Esophagus squamous epithelium (tissue), 5 donors: ENCODE measurements at regions not wholly inside any gene's neighbourhood (a gene's known extent, or its start where the extent isn't known, plus 50 kb on each side); places are given as distances from the start of the nearest gene placed in this dataset.
A peak's percentile ranks its signal among the peaks of the same experiment; 100 is the strongest.

Experiments
- DNase-seq: peaks from one replicate; lab custom pipeline; 2025; lab: John Stamatoyannopoulos, UW
- H3K27ac ChIP-seq, 4 donors: fragments of 200-600 bp; sonication (generic); one replicate each; pipeline ENCODE4 v1.5.1; 2016 to 2019; ENCODE audit warnings: mild to moderate bottlenecking in 1 of 4
- H3K27me3 ChIP-seq, 4 donors: fragments of 200-600 bp; sonication (generic); 1 replicate in 3 of 4; 2 replicates in 1 of 4; pipeline versions ENCODE4 v1.5.1 to v1.6.0; 2017 to 2021; ENCODE audit warnings: antibody characterized with exemption in 1 of 4
- H3K36me3 ChIP-seq, 3 donors: fragments of 200-600 bp; sonication (generic); one replicate each; pipeline ENCODE4 v1.5.1; 2016 to 2019
- H3K4me1 ChIP-seq, 3 donors: fragments of 200-600 bp; sonication (generic); one replicate each; pipeline ENCODE4 v1.5.1; 2017 to 2019
- H3K4me3 ChIP-seq, 4 donors: fragments of 200-600 bp; sonication (generic); 1 replicate in 3 of 4; 2 replicates in 1 of 4; pipeline ENCODE4 v1.5.1; 2016 to 2019; ENCODE audit warnings: mild to moderate bottlenecking in 2 of 4, moderate library complexity in 1 of 4
- H3K9me3 ChIP-seq, 3 donors: fragments of 200-600 bp; sonication (generic); one replicate each; pipeline ENCODE4 v1.5.1; 2016 to 2019
- POLR2A ChIP-seq, 4 donors: fragments of 450-650 bp; IDR thresholded peaks; one replicate each; pipeline ENCODE4 v1.6.1; 2017; ENCODE audit warnings: antibody characterized with exemption in 4 of 4, mild to moderate bottlenecking in 4 of 4, moderate library complexity in 3 of 4
- WGBS, 2 donors: methylation state at CpG; one replicate each; pipeline ENCODE4 v1.1.5; 2018; 5-methylcytosine and 5-hydroxymethylcytosine counted together
- intact Hi-C: fragments of 100-400 bp; cut with DNase I; formaldehyde crosslinking; loops from one replicate; pipeline ENCODE4 v1.15.0; 2022
- TF ChIP-seq, protein P1 (sequence below), 6 experiments: fragments of 450-650 bp in 4 of 6; fragments of 200-600 bp in 2 of 6; sonication (generic) in 2 of 6; IDR thresholded peaks; one replicate each; pipeline ENCODE4 v1.5.1; 2016 to 2019; ENCODE audit warnings: antibody characterized with exemption in 6 of 6, mild to moderate bottlenecking in 4 of 6, moderate library complexity in 4 of 6
- donor health status: DM: yes; HTN: yes; CAD: no.

- Histone ChIP-seq H3K4me1 (peaks cover 6 to 26% (median 10%) of the 10 kb centered on the region in 3 donors), H3K27me3 (no peaks in the 10 kb centered on the region), H3K9me3 (no peaks in the 10 kb centered on the region), H3K4me3 (no peak overlapping the region), H3K36me3 (no peaks in the 10 kb centered on the region), H3K27ac (no peak overlapping the region)
- DNase-seq: no peak
- TF ChIP-seq POLR2A (IDR thresholded peaks at IDR 0.05): no peak
- TF ChIP-seq, protein P1, sequence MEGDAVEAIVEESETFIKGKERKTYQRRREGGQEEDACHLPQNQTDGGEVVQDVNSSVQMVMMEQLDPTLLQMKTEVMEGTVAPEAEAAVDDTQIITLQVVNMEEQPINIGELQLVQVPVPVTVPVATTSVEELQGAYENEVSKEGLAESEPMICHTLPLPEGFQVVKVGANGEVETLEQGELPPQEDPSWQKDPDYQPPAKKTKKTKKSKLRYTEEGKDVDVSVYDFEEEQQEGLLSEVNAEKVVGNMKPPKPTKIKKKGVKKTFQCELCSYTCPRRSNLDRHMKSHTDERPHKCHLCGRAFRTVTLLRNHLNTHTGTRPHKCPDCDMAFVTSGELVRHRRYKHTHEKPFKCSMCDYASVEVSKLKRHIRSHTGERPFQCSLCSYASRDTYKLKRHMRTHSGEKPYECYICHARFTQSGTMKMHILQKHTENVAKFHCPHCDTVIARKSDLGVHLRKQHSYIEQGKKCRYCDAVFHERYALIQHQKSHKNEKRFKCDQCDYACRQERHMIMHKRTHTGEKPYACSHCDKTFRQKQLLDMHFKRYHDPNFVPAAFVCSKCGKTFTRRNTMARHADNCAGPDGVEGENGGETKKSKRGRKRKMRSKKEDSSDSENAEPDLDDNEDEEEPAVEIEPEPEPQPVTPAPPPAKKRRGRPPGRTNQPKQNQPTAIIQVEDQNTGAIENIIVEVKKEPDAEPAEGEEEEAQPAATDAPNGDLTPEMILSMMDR (IDR thresholded peaks at IDR 0.05): no peak
- 85 to 93% methylated on average over 4 of the region's 4 CpGs for WGBS, 2 donors
- intact Hi-C loops: no loop called here
Observed at GRCh38 chr1:182192966-182193365, 131.5 kb upstream of the ZNF648 start.

DNA sequence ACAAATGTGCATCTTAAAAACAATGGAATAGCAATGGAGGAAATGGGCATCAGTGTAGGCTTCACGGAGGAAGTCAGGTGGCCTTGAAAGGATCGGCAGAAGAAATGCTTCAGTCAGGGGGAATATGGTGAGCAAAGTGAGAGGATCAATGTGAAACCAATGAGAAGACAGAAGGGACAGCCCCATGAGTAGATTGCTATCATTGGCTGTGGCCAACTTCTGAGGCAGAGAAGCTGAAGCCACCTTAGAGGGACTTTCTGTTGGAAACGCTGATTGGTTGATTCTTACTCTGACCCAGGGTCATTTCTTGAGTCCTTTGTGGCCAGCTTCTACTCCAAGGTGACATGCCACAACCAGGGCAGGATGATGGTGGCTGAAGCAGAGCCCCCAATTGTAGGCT, 130.7 kb upstream of the ZNF648 start:
- Histone ChIP-seq H3K9me3 (no peaks in the 10 kb centered on the region), H3K27me3 (no peaks in the 10 kb centered on the region), H3K27ac (peak overlapping the region in 2 of 4 donors; percentile 1 to 11), H3K4me1 (peaks cover 0 to 18% (median 4%) of the 10 kb centered on the region in 3 donors), H3K4me3 (no peak overlapping the region), H3K36me3 (no peaks in the 10 kb centered on the region)
- intact Hi-C loops: no loop called here
- WGBS, 2 donors: 73 to 76% methylated on average over 3 of the region's 3 CpGs
- DNase-seq: no peak
- TF ChIP-seq POLR2A (IDR thresholded peaks at IDR 0.05): no peak
- TF ChIP-seq, protein P1 (IDR thresholded peaks at IDR 0.05): no peak

- DNase-seq: no peak
- WGBS, 2 donors: 77 to 87% methylated on average over 2 of the region's 2 CpGs
- Histone ChIP-seq H3K4me1 (peaks cover 5 to 20% (median 9%) of the 10 kb centered on the region in 3 donors), H3K4me3 (no peak overlapping the region), H3K27me3 (no peaks in the 10 kb centered on the region), H3K27ac (peak overlapping the region in 1 of 4 donors; percentile 1), H3K36me3 (no peaks in the 10 kb centered on the region), H3K9me3 (no peaks in the 10 kb centered on the region)
- intact Hi-C loops: no loop called here
- no peak for TF ChIP-seq POLR2A (IDR thresholded peaks at IDR 0.05)
- TF ChIP-seq, protein P1 (IDR thresholded peaks at IDR 0.05): no peak
Observed at GRCh38 chr1:182191381-182192115, 130.0 kb upstream of the ZNF648 start.

DNA sequence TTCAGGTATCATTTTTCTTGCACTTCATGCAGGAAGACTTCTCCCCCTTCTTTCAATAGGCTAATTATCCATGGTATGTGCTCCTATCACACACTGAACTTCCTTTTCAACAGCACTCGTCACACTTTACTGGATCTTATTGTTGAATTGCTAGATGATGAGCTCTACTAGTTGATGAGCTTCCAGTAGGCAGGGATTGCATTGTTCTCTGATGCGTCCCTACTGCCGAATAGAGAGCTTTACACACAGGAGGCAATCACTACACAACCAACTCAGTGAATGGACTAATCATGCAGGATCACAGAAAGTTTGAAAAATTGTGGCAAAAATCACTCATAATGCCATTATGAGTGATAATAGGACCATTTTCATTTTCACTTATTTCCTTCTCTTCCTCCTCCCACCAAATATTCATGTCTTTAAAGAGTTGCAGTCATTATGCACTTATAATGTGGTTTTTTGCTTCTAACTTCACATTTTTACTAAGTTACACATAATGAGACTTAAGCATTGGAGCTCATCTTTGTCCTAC, 128.1 kb upstream of the ZNF648 start:
- Histone ChIP-seq H3K27me3 (no peaks in the 10 kb centered on the region), H3K4me3 (no peak overlapping the region), H3K4me1 (peaks cover 18 to 38% (median 24%) of the 10 kb centered on the region in 3 donors), H3K27ac (no peak overlapping the region), H3K9me3 (no peaks in the 10 kb centered on the region), H3K36me3 (no peaks in the 10 kb centered on the region)
- TF ChIP-seq POLR2A (IDR thresholded peaks at IDR 0.05): no peak
- TF ChIP-seq, protein P1 (IDR thresholded peaks at IDR 0.05): no peak
- intact Hi-C loops: no loop called here
- DNase-seq: no peak
- WGBS, 2 donors: 51 to 71% methylated on average over 3 of the region's 3 CpGs

DNA sequence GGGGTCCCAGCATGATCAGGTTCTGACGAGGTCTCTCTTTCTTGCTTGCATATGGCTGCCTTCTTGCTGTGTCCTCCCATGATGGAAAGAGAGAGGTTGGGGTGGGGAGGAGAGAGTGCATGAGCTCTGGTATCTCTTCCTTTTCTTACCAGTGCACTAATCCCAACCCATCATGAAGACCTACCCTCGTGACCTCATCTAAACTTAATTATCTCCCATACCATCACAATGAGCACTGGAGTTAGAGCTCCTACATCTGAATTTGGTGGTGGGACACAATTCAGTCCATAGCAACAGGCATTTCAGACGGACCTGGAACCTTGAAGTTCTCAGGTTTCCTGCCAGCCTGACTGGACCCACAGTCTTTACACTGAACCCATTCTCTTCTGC, 125.2 kb upstream of the ZNF648 start:
- Histone ChIP-seq H3K27ac (peak overlapping the region in 3 of 4 donors; percentile 19 to 61 (median 58)), H3K27me3 (peaks cover 0 to 3% (median 0%) of the 10 kb centered on the region in 4 donors), H3K9me3 (no peaks in the 10 kb centered on the region), H3K4me3 (no peak overlapping the region), H3K36me3 (no peaks in the 10 kb centered on the region), H3K4me1 (peaks cover 18 to 52% (median 24%) of the 10 kb centered on the region in 3 donors)
- intact Hi-C loops: no loop called here
- DNase-seq: no peak
- no peak for TF ChIP-seq POLR2A (IDR thresholded peaks at IDR 0.05)
- TF ChIP-seq, protein P1 (IDR thresholded peaks at IDR 0.05): no peak
- 68 to 76% methylated on average over 2 to 3 of the region's 3 CpGs for WGBS, 2 donors
